ENCODE measurements at regions not wholly inside any gene's neighbourhood (a gene's known extent, or its start where the extent isn't known, plus 50 kb on each side); places are given as distances from the start of the nearest gene placed in this dataset.

DNA sequence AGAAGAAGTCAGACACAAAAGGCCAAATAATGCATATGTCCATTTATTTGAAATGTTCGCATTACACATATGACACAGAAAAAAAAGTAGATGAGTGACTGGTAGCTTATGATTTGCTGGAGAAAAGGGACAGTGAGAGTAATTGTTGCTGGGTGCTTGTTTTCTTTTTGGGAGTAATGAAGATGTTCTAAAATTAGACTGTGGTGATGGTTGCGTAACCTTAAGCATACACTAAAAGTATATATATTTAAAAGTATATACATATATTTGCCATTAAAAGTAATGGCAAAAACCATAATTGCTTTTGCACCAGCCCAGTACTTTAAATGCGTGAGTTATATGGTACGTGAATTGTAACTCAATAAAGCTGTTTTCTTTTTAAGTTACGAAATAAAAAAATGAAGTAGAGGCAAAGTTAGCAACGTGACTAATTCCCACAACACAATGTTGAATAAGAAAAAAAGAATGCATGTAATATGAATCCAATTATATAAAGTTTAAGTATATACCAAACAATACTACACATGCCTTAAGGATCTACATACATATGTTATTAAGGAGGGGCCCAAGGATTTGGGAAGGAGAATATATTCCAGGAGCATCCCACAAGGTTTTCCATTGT, 360.4 kb upstream of the CELF2 start:
- no peaks in the 10 kb centered on the region for H3K4me1 ChIP-seq (replicated peaks)
- no peak for DNase-seq (ENCODE audit: low read depth in 1 of 2, low spot score in 2 of 2)

DNA sequence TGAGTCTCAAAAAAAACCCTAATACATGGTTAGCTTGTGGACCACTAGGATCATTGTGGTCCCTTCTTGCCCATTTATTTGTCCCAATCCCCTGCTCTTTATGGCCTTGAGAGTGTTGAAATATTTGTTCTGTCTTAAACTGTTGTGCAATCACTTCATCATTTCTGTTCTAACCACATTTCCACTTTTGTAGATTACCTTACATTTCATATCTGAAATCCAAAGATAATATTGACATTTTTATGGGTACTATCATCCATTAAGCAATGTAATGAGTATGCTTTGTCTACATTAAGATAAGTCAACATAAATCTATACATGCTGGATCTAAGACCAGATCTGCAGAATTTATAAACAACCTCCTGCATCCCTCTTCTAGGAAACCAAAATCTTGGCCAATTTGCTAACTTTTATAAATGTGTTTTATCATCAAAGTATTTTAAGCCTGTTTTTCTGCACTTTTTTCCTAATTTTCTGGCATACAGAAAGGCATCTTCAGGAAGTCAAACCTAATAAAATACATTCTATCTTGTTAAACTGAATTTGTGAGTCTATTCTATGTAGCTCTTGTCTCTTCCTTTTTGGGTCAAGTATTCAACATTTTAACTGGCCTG, 359.4 kb upstream of the CELF2 start:
- no peaks in the 10 kb centered on the region for H3K27me3 ChIP-seq (replicated peaks)

More for the DNA sequence above, 360.4 kb upstream of the CELF2 start:
- Histone ChIP-seq H3K9me3 (replicated peaks) (0 out of 2 replicates have a peak, but pooled peaks cover 3% of the 10 kb centered on the region), H3K27ac (no peak overlapping the region), H3K36me3 (no peaks in the 10 kb centered on the region), H3K27me3 (replicated peaks) (no peaks in the 10 kb centered on the region), H3K4me3 (no peak overlapping the region)

DNA sequence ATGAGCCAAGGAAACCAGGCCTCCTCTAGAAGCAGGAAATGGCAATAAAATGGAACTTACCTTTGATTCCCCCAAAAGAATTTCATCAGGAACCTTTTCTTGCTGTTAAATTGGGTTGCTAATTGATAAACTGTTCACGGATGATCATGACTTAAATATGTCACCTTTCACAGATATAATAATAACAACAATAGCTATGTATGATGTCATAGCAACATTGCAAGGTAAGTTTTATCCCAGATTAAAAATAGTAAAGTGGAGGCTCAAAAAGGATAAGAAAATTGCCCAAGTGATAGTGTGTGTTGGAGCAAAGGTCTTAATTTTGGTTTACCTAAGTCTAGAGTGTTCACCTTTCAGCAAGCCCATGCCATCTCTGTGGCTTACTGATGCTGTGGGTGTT, 357.6 kb upstream of the CELF2 start:
- DNase-seq (ENCODE audit: low read depth in 1 of 2, low spot score in 2 of 2): no peak
- H3K9me3 ChIP-seq (replicated peaks): 0 out of 2 replicates have a peak, but pooled peaks cover 3% of the 10 kb centered on the region
- no peaks in the 10 kb centered on the region for H3K36me3 ChIP-seq
- no peaks in the 10 kb centered on the region for H3K27me3 ChIP-seq (replicated peaks)
- no peaks in the 10 kb centered on the region for H3K4me1 ChIP-seq (replicated peaks)
- H3K4me3 ChIP-seq: no peak overlapping the region
- no peak overlapping the region for H3K27ac ChIP-seq

More for the DNA sequence above, 359.4 kb upstream of the CELF2 start:
- Histone ChIP-seq H3K4me1 (replicated peaks) (no peaks in the 10 kb centered on the region), H3K36me3 (no peaks in the 10 kb centered on the region), H3K9me3 (replicated peaks) (0 out of 2 replicates have a peak, but pooled peaks cover 3% of the 10 kb centered on the region), H3K4me3 (no peak overlapping the region), H3K27ac (no peak overlapping the region)
- no peak for DNase-seq (ENCODE audit: low read depth in 1 of 2, low spot score in 2 of 2)

DNA sequence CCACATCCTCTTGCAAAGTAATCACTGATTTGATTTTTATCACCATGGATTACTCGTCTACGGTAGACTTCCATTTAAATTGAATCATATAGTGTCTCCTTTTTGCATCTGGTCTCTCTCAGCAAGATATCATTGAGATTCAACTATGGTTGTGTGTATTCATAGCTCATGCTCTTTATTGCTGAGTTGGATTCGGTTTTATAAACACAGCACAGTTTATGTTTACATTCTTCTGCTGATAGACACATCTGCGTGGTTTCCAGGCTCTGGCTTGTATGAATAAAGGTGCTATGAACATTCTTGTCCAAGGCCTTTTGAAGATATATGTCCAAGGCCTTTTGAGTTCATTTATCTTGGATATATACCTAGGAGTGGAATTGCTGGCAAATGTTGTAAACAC, 356.5 kb upstream of the CELF2 start:
- no peaks in the 10 kb centered on the region for H3K4me1 ChIP-seq (replicated peaks)
- H3K9me3 ChIP-seq (replicated peaks): 0 out of 2 replicates have a peak, but pooled peaks cover 3% of the 10 kb centered on the region
- H3K4me3 ChIP-seq: no peak overlapping the region
- no peak for DNase-seq (ENCODE audit: low read depth in 1 of 2, low spot score in 2 of 2)
- H3K27ac ChIP-seq: no peak overlapping the region
- no peaks in the 10 kb centered on the region for H3K27me3 ChIP-seq (replicated peaks)
- H3K36me3 ChIP-seq: no peaks in the 10 kb centered on the region

DNA sequence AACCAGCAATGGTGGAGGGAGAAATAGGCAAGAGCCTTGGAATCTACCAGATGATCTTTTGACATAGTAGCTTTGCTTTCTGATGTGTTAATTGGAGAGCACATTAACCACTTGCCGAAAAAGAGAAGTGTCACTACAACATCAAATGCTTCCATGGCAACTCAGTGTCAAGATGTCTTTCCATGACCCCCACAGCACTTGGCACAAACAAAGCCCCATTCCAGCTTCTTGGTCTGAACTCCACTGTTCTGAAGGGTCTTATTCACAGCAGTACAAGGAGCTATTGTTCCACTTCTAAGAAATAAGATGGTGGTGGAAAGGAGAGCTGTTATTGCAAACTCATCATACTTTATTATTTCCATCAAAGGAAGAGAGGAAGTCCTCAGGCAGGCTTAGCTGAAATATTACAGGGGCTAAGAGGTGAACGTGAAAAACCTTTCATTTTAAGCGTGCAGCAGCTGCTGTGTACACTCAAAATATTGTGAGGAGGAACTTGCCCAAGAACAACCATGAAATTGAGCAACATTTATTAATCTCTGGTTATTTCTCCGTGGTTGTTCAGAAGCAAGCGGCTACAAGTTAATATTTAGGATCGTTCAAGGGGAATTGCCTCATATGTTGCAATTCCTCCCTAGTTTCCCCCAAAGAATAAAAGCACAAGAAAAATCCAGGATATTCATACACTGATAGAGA, 354.8 kb upstream of the CELF2 start:
- no peak overlapping the region for H3K4me3 ChIP-seq
- no peak overlapping the region for H3K27ac ChIP-seq
- no peaks in the 10 kb centered on the region for H3K4me1 ChIP-seq (replicated peaks)
- no peaks in the 10 kb centered on the region for H3K27me3 ChIP-seq (replicated peaks)
- no peaks in the 10 kb centered on the region for H3K36me3 ChIP-seq
- DNase-seq (ENCODE audit: low read depth in 1 of 2, low spot score in 2 of 2): no peak
- H3K9me3 ChIP-seq (replicated peaks): 0 out of 2 replicates have a peak, but pooled peaks cover 3% of the 10 kb centered on the region

DNA sequence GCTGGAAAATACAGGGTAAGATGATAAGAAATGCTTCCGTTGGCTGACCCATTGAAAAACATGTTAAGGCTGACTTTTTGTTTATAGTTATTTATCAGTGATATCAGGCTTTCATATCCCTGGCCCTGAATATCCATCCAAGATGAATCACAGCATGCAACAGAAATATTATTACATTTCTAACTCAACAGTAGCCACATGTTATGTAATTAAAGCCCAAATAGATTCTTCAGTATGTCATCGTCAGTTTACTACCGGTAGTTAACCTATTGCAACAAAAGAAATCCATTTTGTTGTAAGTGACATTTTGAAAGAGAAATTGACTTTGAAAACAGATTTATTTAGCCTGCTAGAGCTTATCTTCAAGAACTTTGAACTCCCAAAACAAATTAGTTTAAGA, 354.1 kb upstream of the CELF2 start:
- no peak overlapping the region for H3K27ac ChIP-seq
- no peak overlapping the region for H3K4me3 ChIP-seq
- H3K4me1 ChIP-seq (replicated peaks): no peaks in the 10 kb centered on the region
- no peaks in the 10 kb centered on the region for H3K27me3 ChIP-seq (replicated peaks)
- H3K9me3 ChIP-seq (replicated peaks): 0 out of 2 replicates have a peak, but pooled peaks cover 3% of the 10 kb centered on the region
- no peak for DNase-seq (ENCODE audit: low read depth in 1 of 2, low spot score in 2 of 2)
- no peaks in the 10 kb centered on the region for H3K36me3 ChIP-seq

DNA sequence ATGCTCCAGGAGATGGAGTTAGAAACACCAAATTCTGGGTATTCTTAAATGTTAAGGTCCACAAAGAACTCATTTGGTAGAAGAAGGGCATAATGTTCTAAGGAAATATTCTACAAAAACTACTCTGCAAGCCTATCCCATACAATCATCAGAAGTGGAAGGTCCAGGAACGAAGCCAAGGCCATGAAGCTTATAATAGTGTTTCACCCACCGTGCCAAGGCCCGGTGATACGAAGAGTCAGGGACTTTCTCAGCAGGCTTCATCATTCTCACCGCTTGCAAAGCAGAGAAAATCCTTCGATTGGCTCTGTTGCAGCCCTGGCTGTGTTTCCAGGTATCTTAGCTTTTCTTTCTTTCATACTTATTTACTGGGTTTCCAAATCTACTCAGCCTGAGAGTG, 351.9 kb upstream of the CELF2 start:
- Histone ChIP-seq H3K9me3 (replicated peaks) (0 out of 2 replicates have a peak, but pooled peaks cover 3% of the 10 kb centered on the region), H3K4me3 (no peak overlapping the region), H3K27me3 (replicated peaks) (no peaks in the 10 kb centered on the region), H3K27ac (no peak overlapping the region), H3K36me3 (no peaks in the 10 kb centered on the region), H3K4me1 (replicated peaks) (no peaks in the 10 kb centered on the region)
- DNase-seq (ENCODE audit: low read depth in 1 of 2, low spot score in 2 of 2): no peak

DNA sequence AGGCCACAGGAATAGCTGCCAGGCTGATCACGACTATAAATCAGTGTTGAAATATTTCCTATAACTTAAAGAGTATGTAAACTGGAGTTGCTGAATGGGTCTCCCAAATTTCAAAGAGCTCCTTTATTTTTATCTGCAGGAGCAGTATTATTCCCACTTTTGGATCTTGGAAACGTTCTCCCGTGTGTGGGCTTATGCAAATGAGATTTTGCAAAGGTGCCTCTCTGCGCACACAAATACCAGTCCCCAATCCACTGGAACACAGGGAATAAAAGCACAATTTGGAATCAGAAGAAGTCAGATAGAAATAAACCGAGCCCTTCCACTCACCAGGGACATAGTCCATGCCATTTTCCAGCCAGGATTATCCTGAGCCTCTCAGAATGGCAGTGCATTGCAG, 350.2 kb upstream of the CELF2 start:
- Histone ChIP-seq H3K27ac (no peak overlapping the region), H3K4me1 (replicated peaks) (no peaks in the 10 kb centered on the region), H3K36me3 (no peaks in the 10 kb centered on the region), H3K9me3 (replicated peaks) (no peaks in the 10 kb centered on the region), H3K27me3 (replicated peaks) (no peaks in the 10 kb centered on the region), H3K4me3 (no peak overlapping the region)
- no peak for DNase-seq (ENCODE audit: low read depth in 1 of 2, low spot score in 2 of 2)

DNA sequence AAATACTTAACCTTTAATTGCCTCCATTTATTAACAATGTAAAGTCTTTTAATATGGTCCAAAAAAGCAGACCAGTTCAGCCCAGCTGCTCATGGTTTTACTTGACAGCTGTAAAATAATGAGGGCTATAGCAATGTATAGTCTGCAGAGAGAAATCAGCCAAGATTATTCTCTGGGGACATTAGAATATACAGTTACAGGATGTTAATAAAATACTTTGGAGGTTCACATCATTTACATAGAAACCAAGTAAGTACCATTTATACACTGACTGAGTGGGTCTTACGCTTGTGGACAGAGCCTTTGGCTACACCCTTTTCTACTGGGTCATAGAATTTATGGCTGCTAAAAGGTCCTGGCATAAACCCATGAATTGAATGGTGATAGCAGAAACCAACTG, 340.7 kb upstream of the CELF2 start:
- Histone ChIP-seq H3K4me3 (no peak overlapping the region), H3K9me3 (replicated peaks) (no peaks in the 10 kb centered on the region), H3K4me1 (replicated peaks) (no peaks in the 10 kb centered on the region), H3K36me3 (no peaks in the 10 kb centered on the region), H3K27me3 (replicated peaks) (no peaks in the 10 kb centered on the region; the same call in 1 of the 2 replicates), H3K27ac (no peak overlapping the region)
- no peak for DNase-seq (ENCODE audit: low read depth in 1 of 2, low spot score in 2 of 2)

DNA sequence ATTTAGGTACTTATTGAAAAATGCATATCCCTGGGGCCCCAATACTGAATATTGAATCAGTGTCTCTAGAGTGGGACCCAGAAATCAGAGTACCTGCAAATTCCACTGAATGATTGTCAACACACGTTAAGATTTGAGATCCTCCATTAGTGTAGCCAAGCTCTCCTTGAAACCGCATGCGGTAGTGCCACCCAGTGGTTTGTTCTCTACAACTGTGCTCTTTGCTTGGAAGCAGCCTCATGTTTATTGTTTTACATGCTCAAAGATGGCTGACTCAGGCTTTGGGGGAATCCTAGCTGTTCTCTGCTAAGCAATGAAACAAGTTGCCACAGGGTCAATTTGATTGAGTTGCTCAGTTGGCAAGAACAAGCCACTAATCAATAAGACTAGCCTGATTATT, 340.2 kb upstream of the CELF2 start:
- Histone ChIP-seq H3K4me1 (replicated peaks) (no peaks in the 10 kb centered on the region), H3K4me3 (no peak overlapping the region), H3K9me3 (replicated peaks) (no peaks in the 10 kb centered on the region), H3K36me3 (no peaks in the 10 kb centered on the region), H3K27ac (no peak overlapping the region), H3K27me3 (replicated peaks) (no peaks in the 10 kb centered on the region; the same call in 1 of the 2 replicates)
- DNase-seq (ENCODE audit: low read depth in 1 of 2, low spot score in 2 of 2): no peak

DNA sequence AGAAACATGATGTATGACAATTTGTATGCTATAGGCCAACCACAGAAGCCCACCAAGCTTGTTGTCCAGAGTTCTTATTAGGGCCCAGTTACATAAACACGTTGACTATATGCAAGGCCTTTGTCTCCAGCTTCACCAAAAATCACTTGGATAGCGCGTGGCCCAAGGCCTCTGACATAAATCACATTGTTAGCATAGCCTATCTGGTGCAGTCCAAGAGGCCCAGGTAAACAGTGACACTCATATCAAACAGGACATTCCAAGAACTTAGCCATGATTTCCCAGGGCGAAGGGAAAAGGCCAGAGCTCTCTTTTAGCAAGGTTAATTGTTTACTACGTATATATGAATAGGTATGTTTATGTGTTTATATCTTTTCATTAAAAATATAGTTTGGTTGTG, 337.2 kb upstream of the CELF2 start:
- DNase-seq (ENCODE audit: low read depth in 1 of 2, low spot score in 2 of 2): no peak
- H3K4me1 ChIP-seq (replicated peaks): no peaks in the 10 kb centered on the region

DNA sequence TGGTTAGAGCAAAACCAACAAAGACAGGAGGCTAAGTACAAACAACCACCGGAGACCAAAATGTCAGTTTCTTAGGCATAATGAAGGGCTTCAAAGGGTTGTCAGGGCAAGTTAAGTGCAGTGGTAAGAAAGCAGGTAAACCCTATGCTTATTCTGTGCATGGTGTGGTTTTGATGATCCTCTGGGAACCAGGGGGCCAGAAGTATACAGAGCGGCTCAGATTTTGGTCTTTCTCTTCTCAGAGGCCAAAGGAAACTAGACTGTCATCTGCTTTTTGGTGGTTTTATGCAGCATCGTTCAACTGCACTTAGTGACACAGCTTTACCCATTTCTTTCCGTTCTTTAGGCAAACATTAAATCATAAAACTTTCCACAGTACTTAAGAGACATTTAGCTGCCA, 332.7 kb upstream of the CELF2 start:
- H3K27ac ChIP-seq: no peak overlapping the region
- DNase-seq (ENCODE audit: low read depth in 1 of 2, low spot score in 2 of 2): no peak
- no peaks in the 10 kb centered on the region for H3K4me1 ChIP-seq (replicated peaks)

More for the DNA sequence above, 337.2 kb upstream of the CELF2 start:
- Histone ChIP-seq H3K9me3 (replicated peaks) (no peaks in the 10 kb centered on the region), H3K36me3 (no peaks in the 10 kb centered on the region), H3K27ac (no peak overlapping the region), H3K27me3 (replicated peaks) (no peaks in the 10 kb centered on the region; the same call in 1 of the 2 replicates), H3K4me3 (no peak overlapping the region)

DNA sequence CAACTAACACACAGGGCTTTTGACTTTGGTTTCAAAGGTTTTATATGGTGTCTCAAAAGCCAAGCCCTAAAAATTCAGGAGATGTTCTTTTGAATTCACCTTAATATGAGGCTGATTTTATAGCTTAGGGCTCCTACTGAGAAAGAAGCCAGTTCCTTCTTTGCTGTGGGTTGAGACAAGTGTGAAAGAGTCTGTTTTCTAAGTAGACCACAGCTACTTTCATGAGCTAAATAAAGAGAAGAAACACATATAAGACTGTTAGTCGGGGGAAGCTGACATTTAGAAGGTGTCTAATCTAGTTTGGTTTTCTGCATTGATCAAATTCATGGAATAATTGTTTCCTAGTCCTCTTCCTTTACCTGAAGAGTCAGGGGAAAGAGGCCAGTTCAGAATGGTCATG, 332.1 kb upstream of the CELF2 start:
- H3K27ac ChIP-seq: no peak overlapping the region
- H3K9me3 ChIP-seq (replicated peaks): no peaks in the 10 kb centered on the region
- H3K4me3 ChIP-seq: no peak overlapping the region
- no peaks in the 10 kb centered on the region for H3K36me3 ChIP-seq
- no peaks in the 10 kb centered on the region; the same call in 1 of the 2 replicates for H3K27me3 ChIP-seq (replicated peaks)
- DNase-seq (ENCODE audit: low read depth in 1 of 2, low spot score in 2 of 2): no peak
- no peaks in the 10 kb centered on the region for H3K4me1 ChIP-seq (replicated peaks)

More for the DNA sequence above, 332.7 kb upstream of the CELF2 start:
- no peaks in the 10 kb centered on the region for H3K36me3 ChIP-seq
- H3K27me3 ChIP-seq (replicated peaks): no peaks in the 10 kb centered on the region; the same call in 1 of the 2 replicates
- H3K9me3 ChIP-seq (replicated peaks): no peaks in the 10 kb centered on the region
- H3K4me3 ChIP-seq: no peak overlapping the region

DNA sequence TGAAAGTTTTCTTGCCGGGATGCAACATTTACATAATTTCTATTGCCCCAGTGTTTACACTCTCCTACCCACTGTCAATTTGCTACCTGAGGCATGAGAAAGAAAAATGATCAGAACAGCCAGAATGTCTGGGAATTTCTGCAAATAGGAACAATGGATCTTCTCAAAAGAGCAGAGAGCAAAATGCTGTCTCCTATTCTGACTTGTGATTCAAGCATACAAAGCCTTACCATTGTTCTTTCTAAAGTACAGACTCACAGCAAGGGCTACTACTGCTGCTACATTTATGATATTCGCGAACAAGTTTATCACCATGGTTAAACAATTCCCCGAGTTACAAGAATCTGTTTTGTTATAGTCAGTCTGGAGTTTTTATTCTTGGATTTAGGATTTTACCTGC, 329.9 kb upstream of the CELF2 start:
- H3K4me1 ChIP-seq (replicated peaks): no peaks in the 10 kb centered on the region
- no peak overlapping the region for H3K27ac ChIP-seq
- no peak for DNase-seq (ENCODE audit: low read depth in 1 of 2, low spot score in 2 of 2)
- no peaks in the 10 kb centered on the region for H3K9me3 ChIP-seq (replicated peaks)
- H3K4me3 ChIP-seq: no peak overlapping the region
- no peaks in the 10 kb centered on the region for H3K36me3 ChIP-seq
- no peaks in the 10 kb centered on the region for H3K27me3 ChIP-seq (replicated peaks)
